IMR-90 (cell line): ENCODE measurements at regions not wholly inside any gene's neighbourhood (a gene's known extent, or its start where the extent isn't known, plus 50 kb on each side); places are given as distances from the start of the nearest gene placed in this dataset.

ENCODE experiments used
- ATAC-seq: fragments of 200-7000 bp; cut with Tn5 transposase; 2 replicates; pipeline ENCODE4 v1.9.1; 2020; ENCODE audit warnings: low read depth, mild to moderate bottlenecking, moderate library complexity
- BruUV-seq: library from RNA; stranded (reverse); fragments of 400-500 nt; replicated peaks from 2 replicates; lab custom pipeline; 2021; lab: Mats Ljungman, UMichigan
- CTCF ChIA-PET: fragments of 300-600 bp; formaldehyde crosslinking; extraction: SDS; loops from one replicate; lab custom pipeline; 2021; ENCODE audit warnings: antibody characterized with exemption; lab: Yijun Ruan, JAX
- POLR2A ChIA-PET: fragments of 300-600 bp; sonication (Branson Sonifier 250); formaldehyde crosslinking; loops from one replicate; lab custom pipeline; 2022; ENCODE audit warnings: antibody characterized with exemption; ENCODE audit not compliant: unreplicated experiment; lab: Charles Lee
- DNase-seq: peaks from one replicate; pipeline ENCODE4 v3.0.0; 2013
- H2AFZ ChIP-seq: replicated peaks from 2 replicates; pipeline ENCODE3; 2013; ENCODE audit warnings: low read length, mild to moderate bottlenecking; ENCODE audit not compliant: poor library complexity
- H2AK5ac ChIP-seq: 2 replicates; pipeline ENCODE4 v1.6.1; 2013; ENCODE audit warnings: low read depth, low read length, inconsistent platforms
- H2AK9ac ChIP-seq: replicated peaks from 2 replicates; pipeline ENCODE3; 2013; ENCODE audit warnings: mild to moderate bottlenecking, low read depth, low read length, moderate library complexity; ENCODE audit not compliant: poor library complexity
- H2BK120ac ChIP-seq: 2 replicates; pipeline ENCODE4 v1.6.1; 2013; ENCODE audit warnings: low read depth, low read length, inconsistent platforms
- H2BK15ac ChIP-seq: 3 replicates; pipeline ENCODE4 v1.6.1; 2013; ENCODE audit warnings: low read depth, low read length, inconsistent platforms
- H2BK20ac ChIP-seq: 2 replicates; pipeline ENCODE4 v1.6.1; 2013; ENCODE audit warnings: low read depth, mild to moderate bottlenecking, inconsistent platforms, low read length, moderate library complexity
- H2BK5ac ChIP-seq: 2 replicates; pipeline ENCODE4 v1.6.1; 2013; ENCODE audit warnings: mild to moderate bottlenecking, low read depth, low read length, inconsistent platforms; ENCODE audit not compliant: poor library complexity, severe bottlenecking
- H3K14ac ChIP-seq: replicated peaks from 2 replicates; pipeline ENCODE4 v1.6.1; 2013; ENCODE audit warnings: low read depth, low read length, inconsistent platforms
- H3K18ac ChIP-seq: 2 replicates; pipeline ENCODE4 v1.6.1; 2013; ENCODE audit warnings: low read depth, low read length, control low read depth
- H3K23ac ChIP-seq: 2 replicates; pipeline ENCODE4 v1.6.1; 2013; ENCODE audit warnings: low read depth, low read length, inconsistent platforms
- H3K27ac ChIP-seq: 2 replicates; pipeline ENCODE4 v1.5.1; 2013; ENCODE audit warnings: mild to moderate bottlenecking, control low read depth, low read length; ENCODE audit not compliant: insufficient read depth
- H3K27me3 ChIP-seq: 2 replicates; pipeline ENCODE4 v1.6.1; 2013; ENCODE audit warnings: low read length; ENCODE audit not compliant: control insufficient read depth, insufficient read depth
- H3K36me3 ChIP-seq: 2 replicates; pipeline ENCODE4 v1.6.1; 2013; ENCODE audit warnings: low read length, mixed read lengths; ENCODE audit not compliant: control insufficient read depth, insufficient read depth
- H3K4ac ChIP-seq: 2 replicates; pipeline ENCODE4 v1.6.1; 2013; ENCODE audit warnings: low read depth, low read length, inconsistent platforms
- H3K4me1 ChIP-seq: 2 replicates; pipeline ENCODE4 v1.6.1; 2013; ENCODE audit warnings: low read length, mixed read lengths; ENCODE audit not compliant: control insufficient read depth, insufficient read depth
- H3K4me2 ChIP-seq: 2 replicates; pipeline ENCODE4 v1.6.1; 2013; ENCODE audit warnings: low read depth, mild to moderate bottlenecking, control low read depth, low read length, moderate library complexity
- H3K4me3 ChIP-seq: 2 replicates; pipeline ENCODE4 v1.5.1; 2013; ENCODE audit warnings: low read depth, mild to moderate bottlenecking, control low read depth, low read length, moderate library complexity; ENCODE audit not compliant: insufficient read depth
- H3K56ac ChIP-seq: 2 replicates; pipeline ENCODE4 v1.6.1; 2013; ENCODE audit warnings: low read length, inconsistent platforms; ENCODE audit not compliant: insufficient read depth; ENCODE audit errors: extremely low read depth
- H3K79me1 ChIP-seq, 2 experiments: 2 replicates each; pipeline ENCODE4 v1.6.1; 2013; ENCODE audit warnings: low read length in 2 of 2, inconsistent platforms in 1 of 2, low read depth in 1 of 2
- H3K9ac ChIP-seq: 2 replicates; pipeline ENCODE4 v1.6.1; 2013; ENCODE audit warnings: low read depth, low read length, control low read depth
- H3K9me1 ChIP-seq: 2 replicates; pipeline ENCODE4 v1.6.1; 2013; ENCODE audit warnings: low read length, inconsistent platforms; ENCODE audit not compliant: insufficient read depth
- H3K9me3 ChIP-seq: 2 replicates; pipeline ENCODE4 v1.6.1; 2013; ENCODE audit warnings: low read length; ENCODE audit not compliant: control insufficient read depth, insufficient read depth
- H4K20me1 ChIP-seq: 2 replicates; pipeline ENCODE4 v1.6.1; 2013; ENCODE audit warnings: low read length, inconsistent platforms; ENCODE audit not compliant: insufficient read depth
- H4K5ac ChIP-seq: 2 replicates; pipeline ENCODE4 v1.6.1; 2013; ENCODE audit warnings: mild to moderate bottlenecking, low read depth, low read length, control low read depth
- H4K8ac ChIP-seq, 2 experiments: 2 replicates each; pipeline ENCODE4 v1.6.1; 2013; ENCODE audit warnings: low read depth in 2 of 2, low read length in 2 of 2, control low read depth in 1 of 2, inconsistent platforms in 1 of 2
- H4K91ac ChIP-seq: 2 replicates; pipeline ENCODE4 v1.6.1; 2013; ENCODE audit warnings: low read depth, low read length, inconsistent platforms; ENCODE audit not compliant: insufficient read depth
- BHLHE40 ChIP-seq: fragments of 150-350 bp; IDR thresholded peaks from 2 replicates; pipeline ENCODE4 v1.6.1; 2016; ENCODE audit warnings: mild to moderate bottlenecking, low read depth, low read length
- CHD1 ChIP-seq: IDR thresholded peaks from 2 replicates; pipeline ENCODE4 v1.6.1; 2012; ENCODE audit warnings: low read depth, low read length, improper control_type of control experiment
- CTCF ChIP-seq: conservative IDR thresholded peaks from 2 replicates; pipeline ENCODE4 v1.5.1; 2012; ENCODE audit warnings: mild to moderate bottlenecking, low read depth, low read length, improper control_type of control experiment
- ELK1 ChIP-seq: fragments of 150-350 bp; IDR thresholded peaks from 2 replicates; pipeline ENCODE4 v1.6.1; 2016; ENCODE audit warnings: low read depth, mild to moderate bottlenecking, low read length, moderate library complexity, borderline replicate concordance
- MXI1 ChIP-seq: IDR thresholded peaks from 2 replicates; pipeline ENCODE4 v1.6.1; 2012; ENCODE audit warnings: low read depth, mild to moderate bottlenecking, low read length, moderate library complexity, borderline replicate concordance
- POLR2A ChIP-seq: IDR thresholded peaks from 2 replicates; pipeline ENCODE4 v1.6.1; 2012; ENCODE audit warnings: mild to moderate bottlenecking, low read depth, low read length
- RCOR1 ChIP-seq: IDR thresholded peaks from 2 replicates; pipeline ENCODE4 v1.6.1; 2012; ENCODE audit warnings: mild to moderate bottlenecking, low read length, improper control_type of control experiment; ENCODE audit not compliant: insufficient replicate concordance
- WGBS, 2 experiments: methylation state at CpG; one replicate each; pipeline versions ENCODE4 v1.1.5 to v1.1.7; 2013; ENCODE audit warnings: missing lambda C conversion rate in 2 of 2; ENCODE audit not compliant: insufficient read length in 1 of 2; ENCODE audit errors: extremely low coverage in 2 of 2; 5-methylcytosine and 5-hydroxymethylcytosine counted together
- dilution Hi-C: fragments of 300-500 bp; cut with HindIII; formaldehyde crosslinking; loops from one replicate; pipeline ENCODE4 v1.14.3; 2018; ENCODE audit warnings: low sequenced_read_pairs; ENCODE audit not compliant: unreplicated experiment
- in situ Hi-C: fragments of 300-500 bp; cut with MboI; formaldehyde crosslinking; loops from 3 replicates; pipeline ENCODE4 v1.14.3; 2019; ENCODE audit warnings: low sequenced_read_pairs, inconsistent platforms, mixed read lengths
- intact Hi-C: fragments of 100-400 bp; cut with micrococcal nuclease; formaldehyde crosslinking; loops from 2 replicates; pipeline ENCODE4 v1.10.0; 2022

- Histone ChIP-seq H2BK15ac (no peak overlapping the region), H3K4me3 (no peak overlapping the region), H2AK5ac (no peak overlapping the region), H3K4me1 (no peaks in the 10 kb centered on the region; the same call in 1 of the 2 replicates), H3K14ac (no peak overlapping the region), H4K5ac (no peak overlapping the region), H2BK20ac (no peak overlapping the region), H3K18ac (no peak overlapping the region), H3K4ac (no peak overlapping the region), H4K8ac (no peak overlapping the region), H3K56ac (no peak overlapping the region), H3K9me1 (no peaks in the 10 kb centered on the region), H3K27ac (no peak overlapping the region), H3K27me3 (peaks cover 58% of the 10 kb centered on the region), H2AK9ac (no peak overlapping the region), H2BK120ac (no peak overlapping the region), H2BK5ac (no peak overlapping the region), H4K20me1 (no peaks in the 10 kb centered on the region), H3K79me1 (no peaks in the 10 kb centered on the region), H2AFZ (no peak overlapping the region), H3K36me3 (no peaks in the 10 kb centered on the region), H4K91ac (no peak overlapping the region), H3K4me2 (no peak overlapping the region), H3K9me3 (no peaks in the 10 kb centered on the region), H3K23ac (no peak overlapping the region), H3K9ac (no peak overlapping the region)
- WGBS, 2 experiments: no CpG with 5 or more reads among the region's 1 CpG
- in situ Hi-C loops (no loop called here), intact Hi-C loops (no loop called here), dilution Hi-C loops (no loop called here)
- BruUV-seq: no TSS peak
- ATAC-seq (no peak), DNase-seq (no peak)
- CTCF ChIA-PET: no interaction called here
- POLR2A ChIA-PET: no interaction called here
- TF ChIP-seq CHD1 (no peak), ELK1 (no peak), RCOR1 (no peak), MXI1 (no peak), BHLHE40 (no peak), CTCF (no peak), POLR2A (no peak)
Measured at GRCh38 chrX:110435196-110435595, 76.5 kb downstream of the RTL9 start.
